NT2/D1 (cell line): ENCODE measurements at regions not wholly inside any gene's neighbourhood (a gene's known extent, or its start where the extent isn't known, plus 50 kb on each side); places are given as distances from the start of the nearest gene placed in this dataset.

ENCODE experiments used
- DNase-seq: peaks from one replicate; pipeline ENCODE4 v3.0.0-alpha.2; 2011; ENCODE audit warnings: low read depth, low spot score
- H3K27me3 ChIP-seq: 2 replicates; pipeline ENCODE4 v1.6.0; 2011; ENCODE audit warnings: mild to moderate bottlenecking; ENCODE audit not compliant: insufficient read length, insufficient read depth
- H3K36me3 ChIP-seq: 2 replicates; pipeline ENCODE4 v1.6.1; 2011; ENCODE audit warnings: mild to moderate bottlenecking, low read length, mixed read lengths; ENCODE audit not compliant: insufficient read depth, insufficient read length
- H3K4me1 ChIP-seq: 2 replicates; pipeline ENCODE4 v1.5.1; 2011; ENCODE audit not compliant: insufficient read depth, insufficient read length
- H3K4me3 ChIP-seq: 2 replicates; pipeline ENCODE4 v1.5.1; 2011; ENCODE audit warnings: low read depth; ENCODE audit not compliant: insufficient read length
- H3K9ac ChIP-seq: 2 replicates; pipeline ENCODE4 v1.6.0; 2011; ENCODE audit warnings: low read depth; ENCODE audit not compliant: insufficient read length
- H3K9me3 ChIP-seq: 2 replicates; pipeline ENCODE4 v1.5.1; 2011; ENCODE audit warnings: mild to moderate bottlenecking, low read length; ENCODE audit not compliant: insufficient read depth
- SUZ12 ChIP-seq: IDR thresholded peaks from 2 replicates; pipeline ENCODE4 v1.6.1; 2011; ENCODE audit not compliant: insufficient read length, insufficient read depth; ENCODE audit errors: extremely low read depth
- YY1 ChIP-seq: IDR thresholded peaks from 2 replicates; pipeline ENCODE4 v1.6.1; 2011; ENCODE audit not compliant: insufficient read length, insufficient read depth
- ZNF274 ChIP-seq: IDR thresholded peaks from 2 replicates; pipeline ENCODE4 v1.6.1; 2011; ENCODE audit warnings: mild to moderate bottlenecking, low read depth, low read length

GRCh38 chr3:182697345-182697919 is 95.9 kb upstream of the ATP11B start:
- no peaks in the 10 kb centered on the region for H3K4me1 ChIP-seq
- H3K9me3 ChIP-seq: no peaks in the 10 kb centered on the region
- no peaks in the 10 kb centered on the region for H3K27me3 ChIP-seq
- DNase-seq: no peak
- TF ChIP-seq SUZ12 (no peak), ZNF274 (no peak), YY1 (no peak)
- no peak overlapping the region for H3K4me3 ChIP-seq
- H3K9ac ChIP-seq: no peak overlapping the region
- no peaks in the 10 kb centered on the region for H3K36me3 ChIP-seq

DNA sequence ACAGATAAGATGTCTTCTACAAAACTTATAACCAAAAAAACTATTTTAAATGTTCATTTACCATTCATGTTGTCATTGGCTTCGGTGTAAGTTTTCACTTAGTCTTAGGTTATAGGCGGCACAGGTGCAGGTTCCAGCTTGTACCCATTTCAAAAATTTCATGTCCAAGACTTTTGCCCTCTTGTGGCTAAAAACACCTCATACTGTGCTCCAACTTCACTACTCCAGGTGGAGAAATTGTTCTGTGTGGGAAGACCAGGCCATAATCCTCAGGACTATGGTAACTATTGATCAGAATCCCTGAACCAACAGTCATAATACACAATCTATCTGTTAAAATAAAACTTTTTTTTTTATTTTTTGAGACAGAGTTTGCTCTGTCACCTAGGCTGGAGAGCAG is 95.2 kb upstream of the ATP11B start:
- Histone ChIP-seq H3K4me3 (no peak overlapping the region), H3K27me3 (no peaks in the 10 kb centered on the region), H3K9me3 (no peaks in the 10 kb centered on the region), H3K36me3 (no peaks in the 10 kb centered on the region), H3K4me1 (no peaks in the 10 kb centered on the region), H3K9ac (no peak overlapping the region)
- no peak for TF ChIP-seq YY1
- TF ChIP-seq ZNF274: no peak
- no peak for TF ChIP-seq SUZ12
- DNase-seq: no peak

- Histone ChIP-seq H3K36me3 (no peaks in the 10 kb centered on the region), H3K9ac (no peak overlapping the region), H3K4me3 (no peak overlapping the region), H3K9me3 (no peaks in the 10 kb centered on the region), H3K4me1 (no peaks in the 10 kb centered on the region), H3K27me3 (no peaks in the 10 kb centered on the region)
- no peak for DNase-seq
- no peak for TF ChIP-seq ZNF274
- TF ChIP-seq YY1: no peak
Measured at GRCh38 chr3:182699550-182700170, 93.6 kb upstream of the ATP11B start.

- no peak for DNase-seq
- H3K9me3 ChIP-seq: no peaks in the 10 kb centered on the region
- no peak overlapping the region for H3K9ac ChIP-seq
- TF ChIP-seq YY1 (no peak), ZNF274 (no peak), SUZ12 (no peak)
- no peak overlapping the region for H3K4me3 ChIP-seq
- no peaks in the 10 kb centered on the region for H3K36me3 ChIP-seq
- no peaks in the 10 kb centered on the region for H3K27me3 ChIP-seq
- no peaks in the 10 kb centered on the region for H3K4me1 ChIP-seq
Measured at GRCh38 chr3:182702216-182702615, 91.1 kb upstream of the ATP11B start.

DNA sequence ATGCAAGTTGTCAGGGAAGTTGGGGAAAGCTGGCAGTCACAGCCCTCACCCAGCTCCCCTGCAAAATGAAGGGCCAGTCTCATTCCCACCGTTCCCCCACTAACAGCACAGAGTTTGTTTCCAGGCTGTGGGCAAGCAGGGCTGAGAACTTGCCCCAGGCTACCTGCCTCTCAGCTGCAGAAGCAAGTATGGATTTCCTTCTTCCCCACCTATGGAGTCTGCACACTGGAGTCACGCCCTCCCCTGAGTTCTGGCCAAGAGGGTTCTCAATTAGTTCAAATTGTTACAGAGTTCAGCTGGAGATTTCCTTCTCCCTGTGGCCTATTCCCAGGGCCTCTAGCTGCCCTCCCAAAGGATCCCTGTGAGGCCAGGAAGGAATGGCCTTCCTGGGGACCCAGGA is 90.1 kb upstream of the ATP11B start:
- no peaks in the 10 kb centered on the region for H3K27me3 ChIP-seq
- no peak for DNase-seq
- H3K4me3 ChIP-seq: no peak overlapping the region
- no peaks in the 10 kb centered on the region for H3K36me3 ChIP-seq
- no peak for TF ChIP-seq ZNF274
- TF ChIP-seq YY1: no peak
- no peak for TF ChIP-seq SUZ12
- H3K4me1 ChIP-seq: no peaks in the 10 kb centered on the region
- H3K9ac ChIP-seq: no peak overlapping the region
- H3K9me3 ChIP-seq: no peaks in the 10 kb centered on the region

DNA sequence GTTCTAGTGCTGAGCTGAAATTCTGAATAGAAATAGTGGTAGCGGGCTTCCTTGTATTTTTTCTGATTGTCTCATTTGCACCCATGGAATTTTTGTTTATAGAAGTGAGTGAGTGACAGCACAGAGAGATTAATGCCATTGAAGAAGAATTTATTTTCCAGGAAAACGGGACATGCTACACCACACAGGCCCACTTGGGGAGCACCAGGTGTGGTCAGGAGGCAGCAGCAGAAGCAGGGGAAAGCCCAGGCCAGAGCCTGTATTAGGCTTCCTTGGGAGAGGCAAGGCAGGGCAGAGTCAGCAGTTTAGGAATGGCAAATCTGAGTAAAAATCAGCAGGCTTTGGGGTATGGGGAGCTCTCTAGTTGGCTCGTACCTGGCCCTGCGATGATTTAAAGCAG is 88.4 kb upstream of the ATP11B start:
- DNase-seq: no peak
- no peak for TF ChIP-seq ZNF274
- no peak for TF ChIP-seq YY1
- no peak for TF ChIP-seq SUZ12
- H3K4me3 ChIP-seq: no peak overlapping the region
- H3K36me3 ChIP-seq: no peaks in the 10 kb centered on the region
- H3K9ac ChIP-seq: no peak overlapping the region
- no peaks in the 10 kb centered on the region for H3K9me3 ChIP-seq
- no peaks in the 10 kb centered on the region for H3K27me3 ChIP-seq
- no peaks in the 10 kb centered on the region for H3K4me1 ChIP-seq

GRCh38 chr3:182708810-182709209 is 84.5 kb upstream of the ATP11B start:
- H3K4me1 ChIP-seq: no peaks in the 10 kb centered on the region
- TF ChIP-seq SUZ12 (no peak), YY1 (no peak), ZNF274 (no peak)
- no peaks in the 10 kb centered on the region for H3K27me3 ChIP-seq

DNA sequence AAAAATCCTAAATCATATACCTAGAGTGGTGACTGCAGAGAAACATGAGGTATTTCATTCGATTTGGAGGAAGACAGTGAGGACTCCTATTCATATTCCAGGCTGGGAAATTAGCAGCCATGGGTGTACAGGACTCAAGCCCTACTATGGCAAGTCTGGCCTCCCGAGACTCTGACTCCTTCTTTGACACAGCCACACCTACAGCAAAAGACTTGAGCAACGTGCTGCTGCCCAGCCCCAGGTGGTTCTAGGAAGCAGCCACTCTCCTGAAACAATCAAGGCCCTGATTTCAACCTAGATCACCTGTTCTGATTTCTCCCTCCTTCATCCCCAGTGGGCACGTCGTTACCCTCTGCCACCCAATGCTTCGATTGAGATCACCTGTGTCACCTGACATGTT is 84.0 kb upstream of the ATP11B start:
- no peaks in the 10 kb centered on the region for H3K4me1 ChIP-seq
- H3K4me3 ChIP-seq: no peak overlapping the region
- no peaks in the 10 kb centered on the region for H3K27me3 ChIP-seq
- no peaks in the 10 kb centered on the region for H3K36me3 ChIP-seq
- no peaks in the 10 kb centered on the region for H3K9me3 ChIP-seq
- no peak for TF ChIP-seq YY1
- no peak for TF ChIP-seq SUZ12
- TF ChIP-seq ZNF274: no peak
- H3K9ac ChIP-seq: no peak overlapping the region
- no peak for DNase-seq

More at GRCh38 chr3:182708810-182709209, 84.5 kb upstream of the ATP11B start:
- Histone ChIP-seq H3K9me3 (no peaks in the 10 kb centered on the region), H3K9ac (no peak overlapping the region), H3K36me3 (no peaks in the 10 kb centered on the region), H3K4me3 (no peak overlapping the region)
- no peak for DNase-seq
